ENCODE measurements at regions not wholly inside any gene's neighbourhood (a gene's known extent, or its start where the extent isn't known, plus 50 kb on each side); places are given as distances from the start of the nearest gene placed in this dataset.
"Not testable (repeated sequence)": the region's sequence is repeated elsewhere in the genome, so short reads cannot be mapped to it uniquely, and the experiment has no call there.

GRCh38 chr22:16693747-16694146 lies 101.1 kb upstream of the CCT8L2 start:
- not testable (repeated sequence) for TF ChIP-seq EZH2 (IDR thresholded peaks at IDR 0.05); POLR2AphosphoS5 (IDR thresholded peaks at IDR 0.05; ENCODE audit: borderline replicate concordance, low read depth, low read length)

Data from SK-N-MC (cell line).